ENCODE measurements at regions not wholly inside any gene's neighbourhood (a gene's known extent, or its start where the extent isn't known, plus 50 kb on each side); places are given as distances from the start of the nearest gene placed in this dataset.

- no peak for DNase-seq
Measured at GRCh38 chr5:120362426-120362825, 101.7 kb upstream of the PRR16 start.

GRCh38 chr5:120365656-120366446, 98.2 kb upstream of the PRR16 start:
- DNase-seq = no peak

GRCh38 chr5:120367896-120368634, 96.0 kb upstream of the PRR16 start:
- no peak for DNase-seq

GRCh38 chr5:120368923-120369715, 95.0 kb upstream of the PRR16 start:
- no peak for DNase-seq

- no peak for DNase-seq
Measured at GRCh38 chr5:120372899-120373298, 91.2 kb upstream of the PRR16 start.

GRCh38 chr5:120375248-120375647, 88.9 kb upstream of the PRR16 start:
- DNase-seq = no peak

- no peak for DNase-seq
Measured at GRCh38 chr5:120380644-120381043, 83.5 kb upstream of the PRR16 start.

GRCh38 chr5:120382833-120383232, 81.3 kb upstream of the PRR16 start:
- DNase-seq = no peak

- DNase-seq = no peak
Measured at GRCh38 chr5:120386981-120387380, 77.1 kb upstream of the PRR16 start.

GRCh38 chr5:120388016-120388781, 75.9 kb upstream of the PRR16 start:
- DNase-seq = no peak

- DNase-seq = no peak
Measured at GRCh38 chr5:120394259-120394658, 69.8 kb upstream of the PRR16 start.

GRCh38 chr5:120396186-120396585, 67.9 kb upstream of the PRR16 start:
- DNase-seq = no peak

GRCh38 chr5:120400356-120400755, 63.7 kb upstream of the PRR16 start:
- no peak for DNase-seq

GRCh38 chr5:120402606-120403005, 61.5 kb upstream of the PRR16 start:
- no peak for DNase-seq

- DNase-seq = no peak
Measured at GRCh38 chr5:120405286-120405864, 58.7 kb upstream of the PRR16 start.

GRCh38 chr5:120405923-120406322, 58.2 kb upstream of the PRR16 start:
- DNase-seq = no peak

GRCh38 chr5:120413686-120414085, 50.4 kb upstream of the PRR16 start:
- DNase-seq = no peak

All from NCI-H1436 (cell line).